COLO829 (cell line): ENCODE measurements at regions not wholly inside any gene's neighbourhood (a gene's known extent, or its start where the extent isn't known, plus 50 kb on each side); places are given as distances from the start of the nearest gene placed in this dataset.

Source experiments
- DNase-seq: peaks from one replicate; pipeline ENCODE4 v3.0.0; 2012; ENCODE audit warnings: low spot score

- DNase-seq = peak; percentile 93
Observed at GRCh38 chr2:12168791-12169388, 422.5 kb downstream of the LPIN1 start.

DNA sequence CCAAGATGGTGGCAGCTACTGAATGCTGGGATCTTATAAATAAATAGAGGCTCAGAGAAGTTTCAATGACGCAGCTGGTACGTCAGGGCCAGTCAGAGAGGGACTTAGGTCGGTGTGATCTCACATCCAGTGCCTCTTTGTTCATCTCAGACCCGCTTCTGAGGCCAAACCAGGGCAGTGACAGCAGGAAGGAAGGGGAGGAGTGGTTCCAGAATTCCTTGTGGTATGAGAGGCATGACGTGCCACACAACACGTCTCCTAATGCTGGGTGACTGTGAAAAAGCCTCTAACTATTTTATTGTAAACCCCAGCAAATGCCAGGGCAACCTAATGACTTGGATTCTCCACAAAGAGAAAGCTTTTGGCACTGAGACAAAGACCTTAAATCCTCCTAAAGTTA lies 423.3 kb downstream of the LPIN1 start:
- DNase-seq = peak; percentile 90

GRCh38 chr2:12170121-12170520 lies 423.7 kb downstream of the LPIN1 start:
- no peak for DNase-seq

DNA sequence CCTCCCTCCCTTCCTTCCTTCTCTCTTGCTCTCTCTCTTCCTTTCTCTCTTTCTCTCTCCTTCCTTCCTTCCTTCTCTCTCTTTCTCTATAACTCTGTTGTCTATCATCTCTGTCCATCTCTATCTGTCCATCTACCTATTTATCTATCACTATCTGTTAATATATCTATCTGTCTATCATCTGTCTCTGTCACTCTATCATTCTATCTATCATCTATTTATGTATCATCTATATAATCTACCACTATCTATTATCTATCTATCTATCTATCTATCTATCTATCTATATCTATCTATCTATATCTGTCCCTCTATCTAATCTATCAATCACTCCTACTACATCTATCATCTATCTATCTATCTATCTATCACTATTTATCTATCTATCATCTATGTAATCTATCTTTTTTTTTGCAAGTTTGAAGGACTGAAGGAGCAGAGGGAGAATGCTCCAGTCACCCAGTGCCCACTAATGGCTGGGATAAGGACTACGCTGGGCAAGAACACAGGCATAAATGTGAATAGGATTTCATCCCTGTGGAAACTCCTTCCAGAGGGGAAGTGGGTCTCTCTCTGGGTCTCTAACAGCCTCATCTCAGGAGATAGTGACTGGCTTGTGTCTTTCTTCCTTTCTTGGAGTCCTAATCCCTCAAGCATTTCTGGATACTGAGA lies 427.0 kb downstream of the LPIN1 start:
- no peak for DNase-seq

GRCh38 chr2:12173943-12174340 lies 427.5 kb downstream of the LPIN1 start:
- DNase-seq = no peak

DNA sequence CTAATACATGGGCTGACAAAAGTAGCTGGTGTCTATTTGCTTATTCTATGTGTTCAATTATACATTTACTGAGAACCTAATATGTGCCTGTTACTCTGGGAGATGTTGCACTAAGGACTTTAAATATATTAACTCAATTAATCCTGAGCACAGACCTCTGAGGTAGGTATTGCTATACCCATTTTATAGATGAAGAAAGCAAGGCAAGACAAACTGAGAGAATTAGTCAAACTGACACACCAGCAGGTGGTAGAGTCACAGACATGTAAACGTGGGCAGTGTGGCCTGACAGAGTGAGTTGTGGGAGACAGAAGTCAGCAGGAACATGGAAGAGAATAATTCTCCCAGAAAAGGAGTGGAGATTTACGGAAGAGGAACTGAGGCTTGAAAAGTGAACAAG lies 428.9 kb downstream of the LPIN1 start:
- DNase-seq = no peak

DNA sequence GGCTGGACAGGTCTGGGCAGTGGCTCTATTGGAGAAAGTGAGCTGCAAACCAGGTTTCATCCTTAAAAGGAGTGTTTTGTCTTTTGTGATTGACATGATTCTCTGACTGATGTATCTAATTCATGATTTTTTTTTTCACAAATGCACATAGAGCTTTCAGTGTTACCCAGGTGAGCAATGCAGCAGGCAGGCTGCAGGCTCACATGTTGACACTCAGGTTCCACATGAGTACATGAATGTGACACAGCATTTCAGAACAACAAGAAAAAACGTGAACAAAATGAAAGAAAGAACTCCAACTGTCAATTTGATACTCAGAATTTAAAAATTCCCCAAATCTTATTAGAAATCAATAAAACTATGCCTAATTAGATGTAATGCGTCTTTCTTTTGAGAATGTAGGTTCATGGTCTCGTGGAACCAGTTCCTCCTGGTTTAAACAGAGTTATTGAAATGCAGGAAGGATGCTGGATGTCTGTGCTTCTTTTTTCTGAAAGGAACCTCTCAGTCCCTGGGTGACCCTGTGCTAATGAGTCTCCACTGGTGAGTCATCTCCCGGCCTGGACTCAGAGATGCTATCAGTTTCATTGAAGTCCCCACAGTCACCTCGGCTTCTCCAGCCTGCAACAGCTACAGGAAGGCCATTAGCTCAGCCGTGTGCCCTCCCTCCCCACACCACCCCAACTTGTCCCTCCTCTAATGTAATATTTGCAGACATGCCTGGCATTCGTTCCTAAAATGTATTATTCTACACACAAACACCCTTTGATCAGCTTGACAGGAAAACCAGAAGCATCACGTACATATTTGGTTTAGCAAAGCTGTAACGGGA lies 430.4 kb downstream of the LPIN1 start:
- peak; percentile 94 for DNase-seq

GRCh38 chr2:12177455-12178288 lies 431.2 kb downstream of the LPIN1 start:
- peak; percentile 57 for DNase-seq

DNA sequence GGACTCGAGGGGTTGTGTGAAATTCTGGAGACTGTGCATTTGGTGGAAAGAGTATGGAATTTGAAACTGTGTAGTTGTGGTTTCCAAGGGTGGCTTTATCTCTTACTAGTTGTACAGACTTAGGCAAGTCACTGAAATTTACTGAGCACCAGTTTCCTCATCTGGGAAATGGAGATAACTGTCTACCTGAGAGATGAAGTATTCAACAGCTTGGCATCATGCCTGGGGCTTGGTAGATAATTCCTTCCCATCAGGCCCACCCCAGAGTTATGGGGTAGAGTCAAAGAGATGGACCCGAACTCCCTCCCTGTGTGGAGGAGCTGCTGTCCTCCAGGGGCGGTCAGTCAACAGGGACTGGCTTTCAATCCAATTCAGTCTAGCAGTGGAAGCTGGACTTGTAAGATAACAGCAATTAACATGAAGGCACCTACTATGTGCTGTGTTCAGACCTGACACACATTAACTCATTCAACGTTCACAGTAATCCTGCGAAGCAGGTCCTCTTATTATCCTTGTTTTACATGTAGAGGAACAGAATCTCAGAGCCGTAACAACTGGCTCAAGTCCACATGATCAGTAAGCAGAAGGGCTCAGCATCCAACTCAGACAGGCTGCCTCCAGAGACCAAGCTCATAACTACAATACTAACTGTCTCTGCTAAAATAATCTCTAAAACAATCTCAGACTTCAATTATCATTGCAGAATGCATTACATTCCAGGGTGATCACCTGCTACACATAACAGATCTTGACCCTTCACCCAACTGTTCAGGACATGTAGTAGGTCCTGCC lies 432.1 kb downstream of the LPIN1 start:
- DNase-seq = no peak

DNA sequence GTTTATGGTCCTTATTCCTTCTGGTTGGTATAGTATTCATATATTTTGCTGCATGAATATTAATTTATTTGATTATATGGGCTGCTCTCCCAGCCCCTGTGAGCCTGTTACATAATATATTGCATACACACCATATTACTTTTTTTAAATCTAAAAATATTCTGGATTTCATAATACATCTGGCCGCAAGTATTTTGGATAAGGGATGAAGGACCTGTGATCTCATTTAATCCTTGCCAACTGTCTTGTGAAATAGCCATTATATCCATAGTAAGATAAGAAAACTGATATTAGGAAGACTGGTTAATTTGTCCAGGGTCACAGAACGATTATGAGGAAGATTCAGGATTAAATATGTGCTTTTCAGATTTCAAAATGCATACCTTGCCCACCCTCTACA lies 433.6 kb downstream of the LPIN1 start:
- DNase-seq = no peak

- DNase-seq = no peak
Observed at GRCh38 chr2:12183032-12183645, 436.7 kb downstream of the LPIN1 start.

- DNase-seq = no peak
Observed at GRCh38 chr2:12192762-12193161, 446.3 kb downstream of the LPIN1 start.

GRCh38 chr2:12194968-12195367 lies 448.5 kb downstream of the LPIN1 start:
- no peak for DNase-seq

GRCh38 chr2:12196495-12196894 lies 450.1 kb downstream of the LPIN1 start:
- no peak for DNase-seq

GRCh38 chr2:12197133-12197532 lies 450.7 kb downstream of the LPIN1 start:
- no peak for DNase-seq

- DNase-seq = no peak
Observed at GRCh38 chr2:12199491-12200211, 453.2 kb downstream of the LPIN1 start.

DNA sequence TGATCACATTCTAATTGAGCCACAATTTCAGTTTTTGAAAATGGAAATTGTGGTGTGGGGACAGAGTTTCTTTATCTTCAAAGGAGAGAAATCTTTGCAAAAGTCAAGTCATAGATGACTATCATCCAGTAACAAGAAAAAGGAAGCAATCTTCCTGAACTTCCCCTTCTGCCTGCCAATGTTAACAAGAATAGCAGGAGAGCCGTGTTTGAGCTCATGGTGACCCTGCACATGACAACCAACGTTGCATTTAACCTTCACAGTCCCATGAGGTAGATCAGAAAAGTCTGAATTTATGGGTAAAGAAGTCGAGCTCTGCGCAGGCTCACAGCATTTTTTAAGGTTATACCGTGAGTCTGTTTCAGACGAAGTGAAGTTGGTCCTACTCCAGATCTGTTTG lies 454.9 kb downstream of the LPIN1 start:
- no peak for DNase-seq

GRCh38 chr2:12202313-12203075 lies 456.1 kb downstream of the LPIN1 start:
- no peak for DNase-seq

DNA sequence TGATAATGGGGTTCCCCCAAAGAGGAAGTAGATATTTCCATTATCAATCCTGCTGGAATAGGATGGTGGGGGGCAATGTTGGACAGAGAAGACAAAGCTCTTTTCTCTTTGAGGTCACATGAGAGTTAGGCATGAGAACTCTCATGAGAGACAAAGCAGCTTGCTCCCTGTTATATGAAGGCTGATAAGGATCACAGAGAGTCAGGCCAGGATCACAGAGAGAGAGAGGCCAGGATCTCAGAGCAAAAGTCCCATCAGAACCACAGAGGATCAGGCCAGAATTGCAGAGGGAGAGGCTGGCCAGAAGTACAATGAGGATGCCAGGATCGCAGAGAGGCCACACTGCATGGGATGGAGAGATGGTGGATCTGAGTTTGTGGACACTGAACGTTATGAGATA lies 457.1 kb downstream of the LPIN1 start:
- DNase-seq = no peak

DNA sequence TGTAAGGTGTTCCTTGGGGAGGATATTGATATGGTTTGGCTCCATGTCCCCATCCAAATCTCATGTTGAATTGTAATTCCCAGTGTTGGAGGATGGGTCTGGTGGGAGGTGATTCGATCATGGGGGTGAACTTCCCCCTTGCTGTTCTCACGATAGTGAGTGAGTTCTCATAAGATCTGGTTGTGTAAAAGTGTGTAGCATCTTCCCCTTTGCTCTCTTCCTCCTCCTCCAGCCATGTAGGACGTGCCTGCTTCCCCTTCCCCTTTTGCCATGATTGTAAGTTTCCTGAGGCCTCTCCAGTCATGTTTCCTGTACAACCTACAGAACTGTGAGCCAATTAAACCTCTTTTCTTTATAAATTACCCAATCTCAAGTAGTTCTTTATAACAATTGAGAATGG lies 458.7 kb downstream of the LPIN1 start:
- no peak for DNase-seq
